ENCODE measurements at regions not wholly inside any gene's neighbourhood (a gene's known extent, or its start where the extent isn't known, plus 50 kb on each side); places are given as distances from the start of the nearest gene placed in this dataset.

- DNase-seq (no peak), ATAC-seq (no peak)
- intact Hi-C loops (cut with DNase I), result no loop called here
Observed at GRCh38 chr2:18907508-18907907, 318.1 kb upstream of the NT5C1B start.

GRCh38 chr2:18903750-18904149 is 314.4 kb upstream of the NT5C1B start:
- Histone ChIP-seq H3K27ac (no peak overlapping the region), H3K27me3 (no peaks in the 10 kb centered on the region), H3K9me3 (peaks cover 0 to 9% of the 10 kb centered on the region in 2 donors), H3K4me1 (no peaks in the 10 kb centered on the region), H3K4me3 (no peak overlapping the region), H3K36me3 (no peaks in the 10 kb centered on the region)
- no peak for TF ChIP-seq CTCF (IDR thresholded peaks at IDR 0.05)
- intact Hi-C loops (cut with DNase I), result no loop called here
- DNase-seq, result no peak
- ATAC-seq, result no peak

More at GRCh38 chr2:18907508-18907907, 318.1 kb upstream of the NT5C1B start:
- Histone ChIP-seq H3K27ac (no peak overlapping the region), H3K4me3 (no peak overlapping the region), H3K27me3 (no peaks in the 10 kb centered on the region), H3K4me1 (no peaks in the 10 kb centered on the region), H3K36me3 (no peaks in the 10 kb centered on the region), H3K9me3 (peaks cover 0 to 9% of the 10 kb centered on the region in 2 donors)
- TF ChIP-seq CTCF (IDR thresholded peaks at IDR 0.05), result no peak

- Histone ChIP-seq H3K4me1 (no peaks in the 10 kb centered on the region), H3K4me3 (no peak overlapping the region), H3K27me3 (no peaks in the 10 kb centered on the region), H3K27ac (peak overlapping the region in 1 of 2 donors; percentile 0), H3K36me3 (no peaks in the 10 kb centered on the region), H3K9me3 (peaks cover 0 to 9% of the 10 kb centered on the region in 2 donors)
- intact Hi-C loops (cut with DNase I), result no loop called here
- ATAC-seq (no peak), DNase-seq (no peak)
- TF ChIP-seq CTCF (IDR thresholded peaks at IDR 0.05), result no peak
Observed at GRCh38 chr2:18901242-18901641, 311.9 kb upstream of the NT5C1B start.

- TF ChIP-seq CTCF (IDR thresholded peaks at IDR 0.05), result no peak
- Histone ChIP-seq H3K27ac (peak overlapping the region in 1 of 2 donors; percentile 0), H3K4me3 (no peak overlapping the region), H3K4me1 (no peaks in the 10 kb centered on the region), H3K9me3 (peaks cover 0 to 4% of the 10 kb centered on the region in 2 donors), H3K27me3 (no peaks in the 10 kb centered on the region), H3K36me3 (no peaks in the 10 kb centered on the region)
- DNase-seq (no peak), ATAC-seq (no peak)
- intact Hi-C loops (cut with DNase I), result no loop called here
Observed at GRCh38 chr2:18900691-18901141, 311.3 kb upstream of the NT5C1B start.

GRCh38 chr2:18899725-18900124 is 310.4 kb upstream of the NT5C1B start:
- ATAC-seq, result no peak
- no peak overlapping the region for H3K27ac ChIP-seq
- no peak overlapping the region for H3K4me3 ChIP-seq
- intact Hi-C loops (cut with DNase I), result no loop called here
- H3K9me3 ChIP-seq, result no peaks in the 10 kb centered on the region
- no peaks in the 10 kb centered on the region for H3K36me3 ChIP-seq
- H3K4me1 ChIP-seq, result no peaks in the 10 kb centered on the region
- no peak for TF ChIP-seq CTCF (IDR thresholded peaks at IDR 0.05)
- no peaks in the 10 kb centered on the region for H3K27me3 ChIP-seq
- DNase-seq, result no peak
